ENCODE measurements at regions not wholly inside any gene's neighbourhood (a gene's known extent, or its start where the extent isn't known, plus 50 kb on each side); places are given as distances from the start of the nearest gene placed in this dataset.
A peak's percentile ranks its signal among the peaks of the same experiment; 100 is the strongest.

DNA sequence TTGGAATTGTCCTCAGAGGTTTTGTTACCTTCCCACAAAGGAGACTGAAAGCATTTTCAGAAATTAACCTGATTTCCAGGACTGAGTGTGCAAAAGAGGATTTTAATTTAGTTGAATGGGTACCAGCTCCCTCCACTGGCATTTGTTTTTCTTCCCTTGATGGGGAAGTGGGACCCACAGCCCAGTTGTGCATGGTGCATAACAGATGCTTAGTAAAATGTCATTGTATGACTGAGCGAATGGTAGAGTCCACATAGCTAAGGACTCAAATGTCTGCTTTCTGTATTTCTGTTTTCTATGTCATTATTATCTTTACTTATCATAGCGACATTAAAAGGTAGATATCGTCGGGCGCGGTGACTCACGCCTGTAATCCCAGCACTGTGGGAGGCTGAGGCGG lies 75.5 kb upstream of the RAPH1 start:
- in situ Hi-C loops (cut with HindIII; ENCODE audit: low sequenced_read_pairs) = no loop called here
- TF ChIP-seq, protein P1, sequence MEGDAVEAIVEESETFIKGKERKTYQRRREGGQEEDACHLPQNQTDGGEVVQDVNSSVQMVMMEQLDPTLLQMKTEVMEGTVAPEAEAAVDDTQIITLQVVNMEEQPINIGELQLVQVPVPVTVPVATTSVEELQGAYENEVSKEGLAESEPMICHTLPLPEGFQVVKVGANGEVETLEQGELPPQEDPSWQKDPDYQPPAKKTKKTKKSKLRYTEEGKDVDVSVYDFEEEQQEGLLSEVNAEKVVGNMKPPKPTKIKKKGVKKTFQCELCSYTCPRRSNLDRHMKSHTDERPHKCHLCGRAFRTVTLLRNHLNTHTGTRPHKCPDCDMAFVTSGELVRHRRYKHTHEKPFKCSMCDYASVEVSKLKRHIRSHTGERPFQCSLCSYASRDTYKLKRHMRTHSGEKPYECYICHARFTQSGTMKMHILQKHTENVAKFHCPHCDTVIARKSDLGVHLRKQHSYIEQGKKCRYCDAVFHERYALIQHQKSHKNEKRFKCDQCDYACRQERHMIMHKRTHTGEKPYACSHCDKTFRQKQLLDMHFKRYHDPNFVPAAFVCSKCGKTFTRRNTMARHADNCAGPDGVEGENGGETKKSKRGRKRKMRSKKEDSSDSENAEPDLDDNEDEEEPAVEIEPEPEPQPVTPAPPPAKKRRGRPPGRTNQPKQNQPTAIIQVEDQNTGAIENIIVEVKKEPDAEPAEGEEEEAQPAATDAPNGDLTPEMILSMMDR (IDR thresholded peaks at IDR 0.05; ENCODE audit: low read depth, low read length, missing control alignments) = no peak
- no peak for DNase-seq (ENCODE audit: low read depth)
- H3K4me3 ChIP-seq (ENCODE audit: low read depth, low read length) = no peak overlapping the region

DNA sequence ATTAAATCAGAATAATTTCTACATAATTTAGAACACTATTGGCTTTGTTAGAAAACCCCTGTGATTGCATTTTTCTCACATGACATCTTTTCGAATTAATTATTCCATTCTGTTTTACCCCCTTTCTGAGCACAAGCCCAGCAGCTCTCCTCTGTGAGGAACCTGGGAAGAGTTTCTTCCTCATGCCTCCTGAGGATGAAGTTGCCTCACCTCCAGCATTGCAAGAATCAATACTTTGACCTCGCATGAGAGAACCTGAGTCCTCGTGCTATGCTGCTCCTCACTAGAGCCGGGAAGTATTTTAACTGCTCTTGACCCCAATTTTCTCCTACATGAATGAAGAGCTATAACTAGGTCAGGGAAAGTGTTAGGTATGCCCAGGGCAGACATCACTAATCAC lies 77.1 kb upstream of the RAPH1 start:
- TF ChIP-seq, protein P1 (IDR thresholded peaks at IDR 0.05; ENCODE audit: low read depth, low read length, missing control alignments) = no peak
- no peak for DNase-seq (ENCODE audit: low read depth)
- in situ Hi-C loops (cut with HindIII; ENCODE audit: low sequenced_read_pairs) = no loop called here
- H3K4me3 ChIP-seq (ENCODE audit: low read depth, low read length) = no peak overlapping the region

DNA sequence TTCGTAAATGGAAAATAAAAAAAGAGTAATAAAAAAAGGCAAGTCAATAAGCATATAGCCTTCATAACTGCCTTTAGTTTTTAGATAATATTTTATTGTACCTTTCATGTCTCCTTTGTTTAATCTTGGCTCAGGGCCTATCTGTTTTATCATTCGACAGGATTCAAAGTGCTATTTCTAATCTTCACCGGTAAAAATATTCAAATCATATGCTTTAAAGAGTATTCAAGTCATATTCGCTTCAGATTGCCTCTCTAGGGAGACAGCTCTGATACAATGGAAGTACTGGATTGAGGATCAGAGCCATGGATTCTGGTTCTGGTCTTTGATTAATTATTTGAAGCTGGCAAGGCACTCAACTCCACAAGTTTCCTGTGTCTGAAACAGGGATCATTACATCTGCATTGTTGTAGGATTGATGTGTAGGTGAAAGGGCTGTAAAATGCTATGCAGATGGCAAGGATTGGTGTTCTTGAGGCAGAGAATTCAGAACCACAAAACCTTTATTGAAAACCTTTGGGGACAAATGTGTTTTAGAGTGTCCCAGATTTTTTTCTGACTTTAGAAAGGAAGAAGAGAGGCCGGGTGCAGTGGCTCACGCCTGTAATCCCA lies 84.3 kb upstream of the RAPH1 start:
- TF ChIP-seq, protein P1 (IDR thresholded peaks at IDR 0.05; ENCODE audit: low read depth, low read length, missing control alignments) = no peak

DNA sequence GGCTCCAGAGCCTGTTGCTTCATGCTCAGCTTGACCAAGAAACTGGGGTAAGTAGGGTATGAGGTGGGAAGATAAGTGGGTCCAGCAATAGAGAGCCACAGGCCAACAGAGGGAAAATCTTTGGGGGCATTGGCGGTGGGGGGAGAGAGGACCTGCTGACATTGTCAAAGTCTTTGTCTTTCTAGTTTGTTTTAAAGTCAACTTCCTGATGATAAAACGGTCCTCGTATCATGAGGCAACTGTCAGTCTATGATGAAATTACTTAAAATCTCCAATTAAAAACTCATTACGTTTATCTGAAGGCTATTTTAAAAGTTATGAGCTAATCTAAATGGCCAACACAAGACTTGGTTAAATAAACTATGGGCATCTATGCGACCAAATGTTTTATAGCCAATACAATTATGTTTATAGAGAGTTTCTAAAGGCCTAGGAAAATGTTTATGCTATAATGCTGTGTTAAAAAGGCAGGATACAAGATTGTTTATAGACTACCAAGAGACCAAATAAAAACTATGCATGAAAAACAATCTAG lies 84.4 kb upstream of the CD28 start:
- no peak for DNase-seq (ENCODE audit: low read depth)
- TF ChIP-seq, protein P1 (IDR thresholded peaks at IDR 0.05; ENCODE audit: low read depth, low read length, missing control alignments) = no peak
- no peak overlapping the region for H3K4me3 ChIP-seq (ENCODE audit: low read depth, low read length)
- in situ Hi-C loops (cut with HindIII; ENCODE audit: low sequenced_read_pairs) = no loop called here

More for the DNA sequence above, 84.3 kb upstream of the RAPH1 start:
- no peak for DNase-seq (ENCODE audit: low read depth)
- no peak overlapping the region for H3K4me3 ChIP-seq (ENCODE audit: low read depth, low read length)
- in situ Hi-C loops (cut with HindIII; ENCODE audit: low sequenced_read_pairs) = no loop called here

DNA sequence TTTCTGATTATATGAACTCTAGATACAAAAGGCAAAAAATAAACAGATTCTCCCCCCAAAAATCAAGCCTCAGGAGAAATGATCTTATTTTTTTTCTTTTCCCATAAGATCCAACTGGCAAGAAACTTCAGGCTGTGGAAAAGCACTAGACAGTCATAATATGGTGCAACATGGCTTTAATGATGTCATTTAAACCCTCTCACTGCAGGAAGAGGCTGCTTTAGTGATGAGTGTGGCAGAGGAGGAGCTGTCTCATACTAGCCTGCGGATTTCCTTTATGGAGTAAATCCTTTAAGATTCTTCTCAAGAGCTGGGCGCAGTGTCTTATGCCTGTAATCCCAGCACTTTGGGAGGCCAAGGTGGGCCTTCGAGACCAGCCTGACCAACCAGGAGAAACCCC lies 83.3 kb upstream of the CD28 start:
- H3K4me3 ChIP-seq (ENCODE audit: low read depth, low read length) = no peak overlapping the region
- TF ChIP-seq, protein P1 (IDR thresholded peaks at IDR 0.05; ENCODE audit: low read depth, low read length, missing control alignments) = no peak
- peak; percentile 58 for DNase-seq (ENCODE audit: low read depth)
- in situ Hi-C loops (cut with HindIII; ENCODE audit: low sequenced_read_pairs) = no loop called here

DNA sequence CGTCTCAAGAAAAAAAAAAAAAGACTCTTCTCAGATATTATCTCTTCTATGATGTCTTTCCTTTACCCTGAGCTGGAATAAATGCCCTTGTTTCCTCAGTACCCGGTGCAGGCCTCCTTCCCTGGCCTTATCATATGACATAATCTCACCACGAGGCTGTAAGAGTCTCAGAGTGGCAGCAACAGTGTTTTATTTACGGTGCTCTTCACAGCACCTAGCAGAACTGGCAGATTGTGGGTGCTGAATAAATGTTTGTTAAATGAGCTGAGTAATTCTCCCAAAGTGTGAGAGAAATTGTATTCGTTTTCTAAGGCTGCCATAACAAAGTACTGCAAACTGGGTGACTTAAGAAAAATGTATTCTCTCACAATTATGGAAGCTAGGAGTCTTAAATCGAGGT lies 82.8 kb upstream of the CD28 start:
- no peak overlapping the region for H3K4me3 ChIP-seq (ENCODE audit: low read depth, low read length)
- DNase-seq (ENCODE audit: low read depth) = no peak
- in situ Hi-C loops (cut with HindIII; ENCODE audit: low sequenced_read_pairs) = no loop called here
- TF ChIP-seq, protein P1 (IDR thresholded peaks at IDR 0.05; ENCODE audit: low read depth, low read length, missing control alignments) = no peak

Data from astrocyte of the cerebellum (primary cell).